A673 (cell line): ENCODE measurements at regions not wholly inside any gene's neighbourhood (a gene's known extent, or its start where the extent isn't known, plus 50 kb on each side); places are given as distances from the start of the nearest gene placed in this dataset.

Source experiments
- EZH2 ChIP-seq: fragments of 200-600 bp; sonication (generic); IDR thresholded peaks from 2 replicates; pipeline ENCODE4 v1.6.1; 2017; ENCODE audit warnings: borderline replicate concordance, low read depth, mild to moderate bottlenecking, mixed read lengths, antibody characterized with exemption, low read length; ENCODE audit not compliant: poor library complexity, severe bottlenecking
- TF ChIP-seq, protein P1 (sequence below): fragments of 300-800, 200-600 bp; sonication (generic); conservative IDR thresholded peaks from 2 replicates; pipeline ENCODE4 v1.5.1; 2017; ENCODE audit warnings: low read depth, mild to moderate bottlenecking, antibody characterized with exemption, low read length, moderate library complexity, mixed read lengths

DNA sequence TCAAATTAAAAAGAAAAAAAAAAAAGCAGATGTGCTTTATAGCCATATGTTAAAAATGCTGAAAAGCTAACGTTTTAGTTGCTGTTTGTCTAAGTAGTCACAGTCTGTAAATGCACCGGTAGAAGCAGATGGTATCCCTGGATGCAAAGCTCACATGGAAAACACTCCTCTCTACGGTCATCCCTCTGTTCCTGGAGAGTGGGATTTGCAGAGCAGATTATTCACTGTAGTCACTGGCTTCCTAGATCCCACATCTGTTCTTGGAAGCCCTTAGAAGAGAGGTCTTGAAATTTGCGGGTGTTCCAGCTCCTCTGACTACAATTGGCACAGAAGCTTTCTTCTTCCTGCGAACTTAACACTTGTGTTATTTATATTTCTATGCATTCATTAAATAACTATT lies 186.6 kb downstream of the PMP22 start:
- TF ChIP-seq, protein P1, sequence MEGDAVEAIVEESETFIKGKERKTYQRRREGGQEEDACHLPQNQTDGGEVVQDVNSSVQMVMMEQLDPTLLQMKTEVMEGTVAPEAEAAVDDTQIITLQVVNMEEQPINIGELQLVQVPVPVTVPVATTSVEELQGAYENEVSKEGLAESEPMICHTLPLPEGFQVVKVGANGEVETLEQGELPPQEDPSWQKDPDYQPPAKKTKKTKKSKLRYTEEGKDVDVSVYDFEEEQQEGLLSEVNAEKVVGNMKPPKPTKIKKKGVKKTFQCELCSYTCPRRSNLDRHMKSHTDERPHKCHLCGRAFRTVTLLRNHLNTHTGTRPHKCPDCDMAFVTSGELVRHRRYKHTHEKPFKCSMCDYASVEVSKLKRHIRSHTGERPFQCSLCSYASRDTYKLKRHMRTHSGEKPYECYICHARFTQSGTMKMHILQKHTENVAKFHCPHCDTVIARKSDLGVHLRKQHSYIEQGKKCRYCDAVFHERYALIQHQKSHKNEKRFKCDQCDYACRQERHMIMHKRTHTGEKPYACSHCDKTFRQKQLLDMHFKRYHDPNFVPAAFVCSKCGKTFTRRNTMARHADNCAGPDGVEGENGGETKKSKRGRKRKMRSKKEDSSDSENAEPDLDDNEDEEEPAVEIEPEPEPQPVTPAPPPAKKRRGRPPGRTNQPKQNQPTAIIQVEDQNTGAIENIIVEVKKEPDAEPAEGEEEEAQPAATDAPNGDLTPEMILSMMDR = no peak
- TF ChIP-seq EZH2 = no peak
